KBM-7 (cell line): ENCODE measurements at regions not wholly inside any gene's neighbourhood (a gene's known extent, or its start where the extent isn't known, plus 50 kb on each side); places are given as distances from the start of the nearest gene placed in this dataset.

Experiments
- DNase-seq: peaks from one replicate; pipeline ENCODE4 v3.0.0-alpha.2; 2015
- in situ Hi-C: fragments of 300-500 bp; cut with MboI; formaldehyde crosslinking; loops from 2 replicates; pipeline ENCODE4 v1.14.3; 2020; ENCODE audit warnings: low sequenced_read_pairs, low pct_unique_long_range_greater_than_20kb, mixed read lengths

- DNase-seq: no peak
- in situ Hi-C loops: no loop called here
These were observed 72.8 kb upstream of the MC4R start for GRCh38 chr18:60445341-60445740.

GRCh38 chr18:60446821-60447220, 74.2 kb upstream of the MC4R start:
- in situ Hi-C loops: no loop called here
- DNase-seq: no peak

- DNase-seq: no peak
- in situ Hi-C loops: no loop called here
These were observed 76.1 kb upstream of the MC4R start for GRCh38 chr18:60448487-60449267.

DNA sequence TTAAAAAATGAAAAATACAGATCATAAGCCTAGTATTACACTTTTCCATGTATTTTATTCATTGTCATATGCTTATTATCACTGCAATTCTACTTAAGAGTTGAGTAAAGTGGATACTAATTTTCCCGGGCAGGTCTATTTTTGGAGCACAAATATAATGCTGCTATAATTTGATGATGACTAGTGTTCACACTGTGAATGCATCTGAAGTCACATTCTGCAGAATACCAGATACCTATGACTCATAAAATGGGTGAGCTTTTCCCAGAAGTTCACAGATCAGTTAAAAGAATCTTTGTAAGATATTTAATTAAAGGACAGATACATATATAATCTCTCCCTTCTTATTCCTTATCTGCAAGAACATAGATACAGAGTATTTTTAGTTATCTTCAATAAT, 79.8 kb upstream of the MC4R start:
- in situ Hi-C loops: no loop called here
- no peak for DNase-seq

DNA sequence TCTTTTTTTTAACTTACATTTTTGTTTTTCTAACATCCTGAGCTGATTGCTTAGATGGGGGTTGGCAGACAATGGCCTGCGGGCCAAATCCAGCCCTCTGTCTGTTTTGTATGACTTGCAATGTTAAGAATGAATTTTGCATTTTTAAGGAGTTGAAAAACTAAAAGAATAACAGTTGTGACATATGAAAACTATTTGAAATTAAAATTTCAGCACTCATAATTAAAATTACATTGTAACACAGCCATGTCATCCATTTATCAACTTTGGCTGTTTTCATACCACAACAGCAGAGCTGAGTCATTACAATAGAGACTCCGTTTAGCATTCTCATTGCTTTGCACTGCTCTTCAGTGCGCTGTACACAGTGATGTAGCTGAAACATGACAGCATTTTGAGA, 94.1 kb upstream of the MC4R start:
- in situ Hi-C loops: no loop called here
- DNase-seq: no peak

DNA sequence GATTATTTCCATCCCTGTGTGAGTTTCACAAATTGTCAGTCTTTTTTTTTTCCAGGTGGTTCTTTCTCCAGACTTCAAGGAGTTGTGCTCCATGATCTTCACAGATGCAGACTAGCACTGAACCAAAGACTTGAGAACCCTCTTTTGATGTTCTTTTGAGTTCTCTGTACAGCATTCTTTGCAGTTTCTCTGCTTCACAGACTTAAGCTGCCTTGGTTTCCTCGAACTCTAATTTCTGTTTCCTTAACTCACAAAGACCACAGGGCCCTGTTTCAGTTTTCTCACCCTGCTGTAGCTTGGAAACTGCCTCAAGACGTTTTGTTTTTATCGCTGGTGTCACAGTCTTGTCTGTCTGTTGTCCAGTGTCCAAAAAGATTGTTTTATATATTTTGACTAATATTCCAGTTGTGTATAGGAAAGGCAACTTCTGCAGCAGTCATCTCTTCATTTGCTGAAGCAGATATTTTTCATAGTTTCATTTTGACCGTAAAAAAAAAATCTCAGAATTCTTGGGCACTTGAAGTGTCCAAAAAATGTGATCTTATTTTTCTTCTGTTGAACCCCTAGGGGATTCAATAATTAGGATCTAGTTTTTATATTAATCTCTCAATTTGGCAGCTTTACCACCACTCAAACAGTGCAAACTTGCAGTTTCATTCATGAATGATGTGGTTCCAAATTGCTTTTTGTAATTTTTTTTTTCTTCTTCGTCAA, 97.0 kb upstream of the MC4R start:
- no peak for DNase-seq

DNA sequence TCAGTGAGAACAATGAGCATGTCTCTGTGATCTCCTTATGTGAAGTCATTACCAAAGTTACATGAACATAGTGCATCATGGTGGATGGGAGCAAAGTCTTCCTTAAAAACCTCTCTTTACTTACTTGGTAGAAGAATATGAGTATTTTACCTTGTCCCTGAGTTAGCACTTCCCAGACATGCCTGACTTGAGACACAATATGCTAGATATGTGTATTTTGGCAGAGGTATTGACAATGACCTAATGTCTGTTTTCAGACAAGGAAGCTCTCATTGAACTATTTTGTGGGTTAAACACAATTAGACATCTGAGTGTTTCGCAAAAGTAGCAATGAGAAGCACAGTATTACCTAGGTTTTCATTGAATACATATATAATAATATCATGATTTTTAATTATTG, 99.1 kb upstream of the MC4R start:
- in situ Hi-C loops: no loop called here
- no peak for DNase-seq

More for the DNA sequence above, 97.0 kb upstream of the MC4R start:
- in situ Hi-C loops: no loop called here

DNA sequence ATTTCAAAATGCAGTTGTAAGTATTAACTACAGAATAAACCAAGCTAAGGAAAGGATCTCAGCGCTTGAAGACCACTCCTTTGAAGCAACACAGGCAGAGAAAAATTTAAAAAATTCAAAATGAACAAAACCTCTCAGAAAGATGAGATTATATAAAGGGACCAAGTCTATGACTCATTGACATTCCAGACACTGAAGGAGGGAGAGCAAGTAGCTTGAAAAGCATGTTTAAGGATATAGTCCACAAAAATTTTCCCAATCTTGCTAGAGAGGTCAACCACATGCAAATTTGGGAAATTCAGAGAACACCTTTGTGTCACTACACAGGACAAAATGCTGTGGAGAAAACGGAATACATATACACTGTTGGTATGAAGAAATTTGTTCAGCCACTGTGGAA, 112.6 kb upstream of the MC4R start:
- no peak for DNase-seq
- in situ Hi-C loops: no loop called here

GRCh38 chr18:60493066-60493465, 120.5 kb upstream of the MC4R start:
- in situ Hi-C loops: no loop called here
- DNase-seq: no peak

GRCh38 chr18:60499675-60500074, 127.1 kb upstream of the MC4R start:
- no peak for DNase-seq
- in situ Hi-C loops: no loop called here

DNA sequence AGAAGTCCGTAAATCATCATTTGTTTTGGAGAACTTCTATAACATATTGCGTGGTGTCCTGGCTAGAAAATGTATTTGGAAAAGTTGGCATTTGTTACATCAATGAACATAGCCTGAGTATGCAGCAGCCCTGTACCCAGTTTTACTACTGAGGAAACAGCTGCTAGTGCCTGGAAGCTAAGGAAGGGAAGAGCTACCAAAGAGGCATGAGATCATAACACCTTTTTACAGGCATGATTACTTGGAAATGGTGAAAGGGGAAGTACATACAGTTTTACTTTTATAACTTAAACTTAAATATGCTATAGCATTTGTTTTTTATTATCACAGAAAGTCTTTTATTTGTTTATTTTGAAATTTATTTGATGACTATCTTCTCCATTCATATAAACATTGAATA, 128.4 kb upstream of the MC4R start:
- in situ Hi-C loops: no loop called here

GRCh38 chr18:60502591-60502990, 130.0 kb upstream of the MC4R start:
- in situ Hi-C loops: no loop called here
- DNase-seq: no peak

More for the DNA sequence above, 128.4 kb upstream of the MC4R start:
- no peak for DNase-seq

DNA sequence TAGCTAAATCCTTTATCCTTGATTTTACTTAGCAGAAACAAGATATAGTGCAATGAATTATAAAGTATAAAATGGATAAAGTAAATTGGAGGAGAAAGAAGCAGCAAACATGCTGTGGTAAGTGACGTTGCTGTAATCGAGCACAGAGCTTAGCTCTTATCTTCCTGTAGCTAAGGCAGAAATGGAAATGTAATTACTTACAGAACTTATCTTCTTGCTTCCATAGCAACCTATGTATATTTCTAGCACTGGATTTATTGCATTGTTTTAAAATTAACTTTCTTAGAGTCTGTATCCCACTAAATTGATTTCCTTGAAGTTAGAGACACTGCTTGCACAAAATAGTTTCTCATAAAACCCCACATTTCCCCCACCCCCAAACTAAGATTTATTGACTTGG, 130.6 kb upstream of the MC4R start:
- no peak for DNase-seq
- in situ Hi-C loops: no loop called here

DNA sequence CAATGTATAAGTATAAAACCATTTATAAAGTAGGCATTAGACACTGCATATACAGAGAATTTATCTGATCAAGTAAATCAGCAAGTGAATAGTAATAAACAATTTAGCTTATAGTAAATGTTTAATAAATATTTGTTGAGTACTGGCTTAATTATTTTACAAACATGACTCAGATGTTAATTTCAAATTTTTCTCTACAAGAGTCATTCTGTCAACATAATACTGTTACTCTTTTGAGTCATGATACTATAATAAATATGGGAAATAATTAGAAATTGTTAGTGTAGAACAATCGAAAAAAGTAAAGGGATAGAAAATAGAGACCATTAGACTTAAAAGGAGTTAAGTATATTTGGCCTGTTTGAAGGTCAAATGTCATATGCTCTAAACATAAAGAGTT, 133.6 kb upstream of the MC4R start:
- DNase-seq: no peak
- in situ Hi-C loops: no loop called here

DNA sequence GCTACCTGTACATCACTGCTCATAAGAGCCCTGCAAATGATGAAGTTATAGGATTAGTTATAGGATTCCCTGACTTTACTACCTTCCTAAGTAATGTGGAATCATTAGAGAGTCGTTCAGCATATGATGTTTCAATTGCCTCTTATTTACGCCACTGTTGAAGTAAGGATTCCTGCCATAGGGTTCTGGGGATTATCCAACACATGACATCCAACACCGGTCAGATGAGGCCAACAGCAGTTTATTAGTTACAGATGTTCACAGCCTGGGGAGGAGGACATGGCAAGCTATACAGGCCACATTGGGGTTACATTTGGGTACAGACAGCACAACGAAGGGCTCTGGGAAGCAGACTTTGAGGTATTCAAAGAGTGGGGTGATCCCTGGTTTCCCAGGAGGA, 134.1 kb upstream of the MC4R start:
- in situ Hi-C loops: no loop called here

DNA sequence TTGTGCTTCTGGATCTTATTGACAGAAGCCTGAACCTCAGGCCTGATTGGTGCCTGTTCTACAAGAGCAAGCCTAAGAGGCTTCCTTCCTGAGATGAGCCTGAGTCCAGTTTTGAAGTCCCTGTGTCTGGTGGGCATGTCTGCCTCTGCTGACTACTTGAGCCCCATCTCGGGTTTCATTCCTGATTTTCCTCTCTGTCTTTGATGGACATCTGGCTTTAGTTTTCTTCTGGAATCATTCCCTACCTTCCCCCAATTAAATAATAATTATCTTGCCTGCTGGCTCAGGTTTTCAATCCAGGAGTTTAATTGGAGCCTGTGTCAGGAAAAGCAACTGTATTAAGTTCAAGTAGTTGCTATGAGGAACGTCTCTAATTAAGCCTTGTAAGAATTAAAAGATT, 135.5 kb upstream of the MC4R start:
- no peak for DNase-seq
- in situ Hi-C loops: no loop called here

More for the DNA sequence above, 134.1 kb upstream of the MC4R start:
- no peak for DNase-seq

DNA sequence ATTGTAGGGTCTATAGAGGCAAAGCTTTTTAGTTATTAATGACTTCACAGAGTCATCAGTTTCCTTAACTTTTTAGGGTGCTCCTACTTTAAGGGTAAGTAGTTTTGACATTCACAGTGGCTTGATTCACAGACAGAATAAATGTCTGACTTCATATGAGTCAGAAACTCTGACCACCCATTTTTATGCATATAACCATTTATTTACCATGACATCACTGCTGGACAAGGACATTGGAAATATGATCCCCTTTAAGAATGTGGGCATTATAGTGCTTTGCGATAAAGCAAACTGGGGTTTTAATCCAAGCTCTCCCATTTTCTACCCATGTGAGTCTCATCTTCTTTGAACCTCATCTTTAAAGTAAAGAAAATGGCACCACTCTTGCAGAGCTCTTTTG, 162.0 kb upstream of the MC4R start:
- in situ Hi-C loops: no loop called here
- no peak for DNase-seq

DNA sequence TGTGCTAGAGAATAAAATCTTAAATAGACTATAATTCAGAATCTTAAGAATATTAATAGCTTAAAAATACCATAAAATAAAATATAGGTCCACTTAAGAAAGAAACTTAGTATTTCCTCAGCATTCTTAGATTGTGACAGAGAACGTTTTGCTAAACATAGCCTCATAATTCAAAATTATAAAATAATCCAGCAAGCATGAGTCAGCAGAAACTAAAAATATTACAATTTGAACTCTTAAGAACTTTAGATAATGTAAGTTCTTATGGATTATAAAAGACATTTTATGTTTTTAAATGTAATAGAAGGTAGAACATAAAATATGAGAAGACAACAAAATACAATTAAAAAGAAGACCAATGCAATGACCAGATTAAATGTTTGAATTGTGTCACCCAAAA, 164.5 kb upstream of the MC4R start:
- DNase-seq: no peak
- in situ Hi-C loops: no loop called here

- no peak for DNase-seq
- in situ Hi-C loops: no loop called here
These were observed 166.3 kb upstream of the MC4R start for GRCh38 chr18:60538891-60539290.

DNA sequence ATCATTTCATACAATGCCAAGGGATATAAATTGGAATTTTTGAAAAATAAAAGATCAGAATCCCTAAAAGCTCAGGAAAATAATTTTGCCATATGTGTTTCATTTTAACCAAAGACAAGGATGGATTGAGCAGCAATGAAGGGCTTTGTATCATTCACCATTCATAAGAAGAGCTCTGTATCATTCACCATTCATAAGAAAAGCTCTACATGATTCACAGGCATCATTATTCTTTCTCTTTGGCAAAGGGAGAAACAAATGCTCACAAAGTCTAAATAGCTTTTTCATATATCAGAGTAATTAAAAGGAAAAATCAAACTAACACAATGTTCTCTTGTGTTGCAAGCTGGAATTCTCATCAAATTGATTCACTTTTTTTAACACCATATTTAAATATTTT, 169.1 kb upstream of the MC4R start:
- in situ Hi-C loops: no loop called here

DNA sequence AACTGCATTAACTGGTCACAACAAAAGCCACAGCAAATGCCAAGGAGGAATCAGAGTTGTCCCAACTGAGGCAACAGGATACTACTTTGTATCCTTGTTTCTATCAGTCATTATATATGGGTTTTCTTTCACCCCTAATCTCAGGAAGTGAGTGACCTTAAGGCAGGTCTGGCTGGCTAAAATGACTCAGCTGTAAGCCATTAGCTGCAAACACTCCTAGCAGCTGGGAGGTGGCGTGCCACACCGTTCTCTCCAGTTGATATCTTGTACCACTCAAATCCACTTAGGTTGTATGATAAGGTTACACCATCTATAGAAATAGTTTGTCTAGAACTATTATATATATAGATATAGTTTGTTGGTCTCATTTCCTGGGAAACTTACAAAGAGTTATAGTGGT, 171.1 kb upstream of the MC4R start:
- in situ Hi-C loops: no loop called here
- no peak for DNase-seq

More for the DNA sequence above, 169.1 kb upstream of the MC4R start:
- no peak for DNase-seq
